ENCODE measurements at regions not wholly inside any gene's neighbourhood (a gene's known extent, or its start where the extent isn't known, plus 50 kb on each side); places are given as distances from the start of the nearest gene placed in this dataset.

DNA sequence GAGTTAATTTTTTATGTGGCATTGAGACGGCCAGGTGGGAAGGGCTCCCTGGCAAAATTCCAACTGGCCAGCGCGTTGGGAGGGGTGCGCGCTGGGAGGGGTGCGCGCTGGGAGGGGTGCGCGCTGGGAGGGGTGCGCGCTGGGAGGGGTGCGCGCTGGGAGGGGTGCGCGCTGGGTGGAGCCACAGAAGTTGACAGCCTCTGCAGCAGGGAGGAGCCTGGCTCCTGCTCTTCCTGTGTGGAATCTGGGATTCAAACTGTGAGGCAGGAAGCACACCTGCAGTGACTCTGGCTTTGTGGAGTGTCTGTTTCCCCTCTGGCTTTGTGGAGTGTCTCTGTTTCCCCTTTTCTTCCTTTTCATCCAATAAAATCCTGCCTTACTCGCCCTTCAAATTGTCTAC is 147.9 kb upstream of the CBLN2 start:
- TF ChIP-seq CTCF (IDR thresholded peaks at IDR 0.05), result no peak
- no peak for DNase-seq (ENCODE audit: low spot score)
- ATAC-seq (ENCODE audit: low FRiP score), result peak; percentile 41

- DNase-seq (ENCODE audit: low spot score), result no peak
- no peak for ATAC-seq (ENCODE audit: low FRiP score)
- TF ChIP-seq CTCF (IDR thresholded peaks at IDR 0.05), result no peak
Observed at GRCh38 chr18:72687736-72688135, 143.6 kb upstream of the CBLN2 start.

DNA sequence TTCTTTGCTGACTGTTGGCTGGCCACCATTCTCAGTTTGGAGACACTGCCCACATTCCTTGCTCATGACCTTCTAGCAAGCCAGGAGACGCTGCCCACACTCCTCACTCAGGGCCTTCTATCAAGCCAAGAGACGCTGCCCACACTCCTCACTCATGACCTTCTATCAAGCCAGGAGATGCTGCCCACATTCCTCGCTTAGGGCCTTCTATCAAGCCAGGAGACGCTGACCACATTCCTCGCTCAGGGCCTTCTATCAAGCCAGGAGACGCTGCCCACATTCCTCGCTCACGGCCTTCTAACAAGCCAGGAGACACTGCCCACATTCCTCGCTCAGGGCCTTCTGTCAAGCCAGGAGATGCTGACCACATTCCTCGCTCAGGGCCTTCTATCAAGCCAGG is 131.3 kb upstream of the CBLN2 start:
- ATAC-seq (ENCODE audit: low FRiP score) (peak; percentile 83), DNase-seq (ENCODE audit: low spot score) (no peak)
- TF ChIP-seq CTCF (IDR thresholded peaks at IDR 0.05), result no peak

DNA sequence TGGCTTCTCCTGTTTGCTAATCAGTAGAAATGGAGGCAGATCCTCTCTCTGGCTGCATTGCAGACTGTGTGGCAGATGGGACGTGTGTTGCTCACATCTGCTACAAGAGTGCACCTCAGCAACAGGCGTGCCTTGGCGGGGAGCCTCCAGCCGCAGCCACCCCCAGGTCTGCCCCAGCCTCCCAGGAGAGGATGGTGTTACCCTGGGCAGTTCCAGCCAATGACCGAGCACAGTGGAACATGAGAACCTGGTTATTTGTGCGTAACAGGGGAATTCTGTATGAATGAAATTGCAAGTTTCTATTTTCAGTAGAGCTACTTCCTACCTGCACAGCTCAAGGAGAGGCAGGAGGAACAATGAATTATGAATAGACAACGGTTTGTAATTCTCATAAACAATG is 130.6 kb upstream of the CBLN2 start:
- DNase-seq (ENCODE audit: low spot score), result no peak
- no peak for TF ChIP-seq CTCF (IDR thresholded peaks at IDR 0.05)
- ATAC-seq (ENCODE audit: low FRiP score), result peak; percentile 83

DNA sequence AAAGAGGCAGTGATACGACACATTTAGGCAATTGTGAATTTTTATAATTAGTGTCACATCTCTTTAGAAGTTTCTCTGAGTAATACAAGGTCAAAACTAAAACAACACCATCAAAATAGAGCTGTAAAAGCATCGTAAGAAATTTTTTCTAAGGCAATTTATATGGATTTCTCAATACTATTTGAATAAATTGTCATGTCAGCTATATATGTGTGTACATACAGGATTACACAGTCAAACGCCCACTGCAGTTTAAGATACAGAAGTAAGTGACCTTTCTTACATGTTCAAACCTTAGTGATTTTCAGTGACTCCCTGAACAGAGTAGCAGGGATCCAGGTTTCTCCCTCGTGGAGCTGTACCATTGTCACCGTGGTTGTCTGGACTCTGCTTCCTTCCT is 129.1 kb upstream of the CBLN2 start:
- TF ChIP-seq CTCF (IDR thresholded peaks at IDR 0.05), result no peak
- DNase-seq (ENCODE audit: low spot score) (no peak), ATAC-seq (ENCODE audit: low FRiP score) (no peak)

DNA sequence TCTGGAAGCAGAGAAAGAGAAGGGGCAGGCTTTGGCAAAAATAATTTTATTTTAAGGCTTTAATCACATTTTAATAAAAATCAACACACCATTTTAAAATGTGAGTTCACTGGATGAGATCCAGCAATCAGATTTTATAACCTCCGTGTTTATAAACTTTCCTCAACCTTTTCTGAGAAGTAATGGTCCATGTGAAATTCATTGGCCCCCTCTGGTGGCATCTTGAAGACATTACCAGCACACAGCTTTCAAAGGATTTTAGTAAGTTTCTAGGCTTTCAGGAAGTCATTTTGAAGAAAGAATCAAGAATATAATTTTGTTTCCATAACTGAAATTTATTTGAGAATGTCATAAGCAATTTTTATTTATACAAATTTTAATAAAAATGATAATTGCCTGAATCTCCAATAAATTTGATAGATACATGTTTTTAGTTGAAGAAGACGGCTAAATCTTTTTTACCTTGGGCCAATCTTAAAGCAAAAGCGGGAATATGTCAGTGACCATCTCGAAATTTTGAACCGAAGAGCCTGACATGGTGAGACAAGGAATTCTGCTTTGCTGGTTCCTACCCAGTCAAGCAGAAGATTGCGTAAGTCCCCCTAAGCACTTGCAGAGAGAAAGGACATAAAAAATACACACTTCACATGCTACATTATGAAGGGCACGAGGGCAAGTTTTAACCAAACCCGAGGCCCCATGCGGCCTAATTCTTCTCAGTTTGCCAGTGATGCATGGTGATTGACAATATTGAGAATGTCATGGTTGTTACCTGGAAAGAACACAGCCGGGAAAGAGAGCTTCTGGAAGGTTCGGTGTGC is 128.4 kb upstream of the CBLN2 start:
- ATAC-seq (ENCODE audit: low FRiP score) (no peak), DNase-seq (ENCODE audit: low spot score) (no peak)
- no peak for TF ChIP-seq CTCF (IDR thresholded peaks at IDR 0.05)

DNA sequence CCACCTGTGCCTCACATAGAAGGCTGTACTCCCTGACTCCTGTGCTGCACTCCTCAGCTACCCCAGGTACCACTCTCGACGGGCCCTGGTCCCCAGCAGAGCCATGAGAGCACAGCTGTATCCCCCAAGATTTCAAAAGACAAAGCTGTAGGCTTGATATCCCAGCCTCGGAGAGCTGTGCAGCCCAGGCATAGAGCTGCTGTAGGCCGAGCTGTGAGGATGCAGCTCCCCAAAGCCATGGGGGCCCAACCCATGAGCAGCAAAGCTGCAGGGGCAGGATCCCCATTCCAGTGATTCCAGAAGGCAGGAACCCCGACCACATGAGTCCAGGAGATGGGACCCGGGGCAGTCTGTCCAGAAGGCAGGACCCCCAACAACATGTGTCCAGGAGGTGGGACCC is 123.8 kb upstream of the CBLN2 start:
- ATAC-seq (ENCODE audit: low FRiP score) (no peak), DNase-seq (ENCODE audit: low spot score) (no peak)
- no peak for TF ChIP-seq CTCF (IDR thresholded peaks at IDR 0.05)

All from omental fat pad (tissue), 3 donors.